ENCODE measurements at regions not wholly inside any gene's neighbourhood (a gene's known extent, or its start where the extent isn't known, plus 50 kb on each side); places are given as distances from the start of the nearest gene placed in this dataset.

DNA sequence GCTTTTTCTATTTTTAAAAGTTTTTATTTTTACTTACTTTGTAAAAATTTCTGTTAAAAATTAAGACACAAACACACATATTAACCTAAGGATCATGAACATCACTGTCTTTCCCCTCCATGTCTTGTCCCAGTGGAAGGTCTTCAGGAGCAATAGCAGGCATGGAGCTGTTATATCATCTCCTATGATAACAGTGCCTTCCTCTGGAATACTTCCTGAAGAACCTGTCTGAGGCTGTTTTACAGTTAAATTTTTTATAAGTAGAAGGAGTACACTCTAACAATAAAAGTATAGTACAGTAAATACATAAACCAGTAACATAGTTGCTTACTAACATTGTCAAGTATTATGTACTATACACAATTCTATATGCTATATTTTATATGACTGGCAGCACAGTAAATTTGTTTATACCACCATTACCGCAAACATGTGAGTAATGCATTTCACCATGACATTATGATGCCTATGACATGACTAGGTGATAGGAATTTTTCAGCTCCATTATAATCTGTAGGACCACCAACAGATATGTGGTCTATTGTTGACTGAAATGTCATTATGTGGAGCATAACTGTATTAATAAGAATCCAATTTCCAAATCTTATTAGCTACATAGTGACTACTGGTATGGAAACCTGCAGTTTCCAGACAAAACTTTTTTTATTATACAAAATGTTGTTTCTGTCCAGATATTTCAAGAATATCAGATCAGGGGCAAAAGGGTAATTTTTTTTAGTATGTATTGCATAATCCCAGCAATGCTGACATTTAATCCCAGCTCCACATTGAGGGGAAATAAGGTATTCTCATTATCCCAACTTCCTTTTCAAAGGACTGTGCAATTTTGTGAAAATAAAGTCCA, 337.2 kb upstream of the SLC39A10 start:
- Histone ChIP-seq H3K4me2 (ENCODE audit: low read length) (no peak overlapping the region), H4K20me1 (ENCODE audit: insufficient read depth, low read length) (no peaks in the 10 kb centered on the region), H2AFZ (ENCODE audit: low read length) (no peak overlapping the region), H3K79me2 (ENCODE audit: insufficient read depth, low read depth, low read length) (no peaks in the 10 kb centered on the region), H3K27ac (ENCODE audit: low read depth, low read length, poor library complexity, severe bottlenecking) (no peak overlapping the region), H3K36me3 (ENCODE audit: insufficient read depth, low read length) (no peaks in the 10 kb centered on the region), H3K4me3 (ENCODE audit: low read depth, low read length, poor library complexity, severe bottlenecking) (no peak overlapping the region), H3K4me1 (ENCODE audit: insufficient read depth, low read length, poor library complexity, severe bottlenecking) (no peaks in the 10 kb centered on the region), H3K9me3 (ENCODE audit: low read length) (0 out of 2 replicates have a peak, but pooled peaks cover 5% of the 10 kb centered on the region), H3K9me2 (ENCODE audit: insufficient read depth, low read length) (no peaks in the 10 kb centered on the region)
- POLR2A ChIA-PET = interaction anchor here (0.5 to 0.6 kb wide), 2 partner anchors 61 to 343 kb away, joined by 3 read pairs; no protein-coding TSS in a partner anchor
- TF ChIP-seq, protein P1, sequence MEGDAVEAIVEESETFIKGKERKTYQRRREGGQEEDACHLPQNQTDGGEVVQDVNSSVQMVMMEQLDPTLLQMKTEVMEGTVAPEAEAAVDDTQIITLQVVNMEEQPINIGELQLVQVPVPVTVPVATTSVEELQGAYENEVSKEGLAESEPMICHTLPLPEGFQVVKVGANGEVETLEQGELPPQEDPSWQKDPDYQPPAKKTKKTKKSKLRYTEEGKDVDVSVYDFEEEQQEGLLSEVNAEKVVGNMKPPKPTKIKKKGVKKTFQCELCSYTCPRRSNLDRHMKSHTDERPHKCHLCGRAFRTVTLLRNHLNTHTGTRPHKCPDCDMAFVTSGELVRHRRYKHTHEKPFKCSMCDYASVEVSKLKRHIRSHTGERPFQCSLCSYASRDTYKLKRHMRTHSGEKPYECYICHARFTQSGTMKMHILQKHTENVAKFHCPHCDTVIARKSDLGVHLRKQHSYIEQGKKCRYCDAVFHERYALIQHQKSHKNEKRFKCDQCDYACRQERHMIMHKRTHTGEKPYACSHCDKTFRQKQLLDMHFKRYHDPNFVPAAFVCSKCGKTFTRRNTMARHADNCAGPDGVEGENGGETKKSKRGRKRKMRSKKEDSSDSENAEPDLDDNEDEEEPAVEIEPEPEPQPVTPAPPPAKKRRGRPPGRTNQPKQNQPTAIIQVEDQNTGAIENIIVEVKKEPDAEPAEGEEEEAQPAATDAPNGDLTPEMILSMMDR (conservative IDR thresholded peaks at IDR 0.05; ENCODE audit: low read length) = no peak
- TF ChIP-seq EZH2phosphoT487 (IDR thresholded peaks at IDR 0.05; ENCODE audit: borderline replicate concordance, low read depth, low read length) = no peak
- no peak for DNase-seq (ENCODE audit: low spot score)
- intact Hi-C loops (cut with micrococcal nuclease; ENCODE audit: unreplicated experiment) = loop anchor here (2.0 kb wide), 1 partner anchor 747 kb away; no protein-coding TSS in a partner anchor
- CTCF ChIA-PET (ENCODE audit: unreplicated experiment) = interaction anchor here (1.0 kb wide), 1 partner anchor 11 kb away, joined by 3 read pairs; no protein-coding TSS in a partner anchor
- BruUV-seq (replicated peaks) = no TSS peak

GRCh38 chr2:195319112-195319460, 337.9 kb upstream of the SLC39A10 start:
- H3K9me2 ChIP-seq (ENCODE audit: insufficient read depth, low read length) = no peaks in the 10 kb centered on the region
- no peak overlapping the region for H3K27ac ChIP-seq (ENCODE audit: low read depth, low read length, poor library complexity, severe bottlenecking)
- H3K4me1 ChIP-seq (ENCODE audit: insufficient read depth, low read length, poor library complexity, severe bottlenecking) = no peaks in the 10 kb centered on the region
- H3K4me2 ChIP-seq (ENCODE audit: low read length) = no peak overlapping the region
- TF ChIP-seq, protein P1 (conservative IDR thresholded peaks at IDR 0.05; ENCODE audit: low read length) = no peak
- no peak for TF ChIP-seq EZH2phosphoT487 (IDR thresholded peaks at IDR 0.05; ENCODE audit: borderline replicate concordance, low read depth, low read length)
- no TSS peak for BruUV-seq (replicated peaks)
- no peak overlapping the region for H3K4me3 ChIP-seq (ENCODE audit: low read depth, low read length, poor library complexity, severe bottlenecking)
- no peak overlapping the region for H2AFZ ChIP-seq (ENCODE audit: low read length)
- POLR2A ChIA-PET = interaction anchor here (0.5 to 0.6 kb wide), 2 partner anchors 60 to 343 kb away, joined by 3 read pairs; no protein-coding TSS in a partner anchor
- CTCF ChIA-PET (ENCODE audit: unreplicated experiment) = no interaction called here
- no peaks in the 10 kb centered on the region for H3K36me3 ChIP-seq (ENCODE audit: insufficient read depth, low read length)
- no peak for DNase-seq (ENCODE audit: low spot score)
- H3K9me3 ChIP-seq (ENCODE audit: low read length) = no peaks in the 10 kb centered on the region
- intact Hi-C loops (cut with micrococcal nuclease; ENCODE audit: unreplicated experiment) = loop anchor here (2.0 kb wide), 1 partner anchor 748 kb away; no protein-coding TSS in a partner anchor
- no peaks in the 10 kb centered on the region for H3K79me2 ChIP-seq (ENCODE audit: insufficient read depth, low read depth, low read length)
- H4K20me1 ChIP-seq (ENCODE audit: insufficient read depth, low read length) = no peaks in the 10 kb centered on the region
